ENCODE measurements at regions not wholly inside any gene's neighbourhood (a gene's known extent, or its start where the extent isn't known, plus 50 kb on each side); places are given as distances from the start of the nearest gene placed in this dataset.
"Not testable (repeated sequence)": the region's sequence is repeated elsewhere in the genome, so short reads cannot be mapped to it uniquely, and the experiment has no call there.

GRCh38 chr5:21615195-21615765 lies 1237.9 kb downstream of the CDH12 start:
- DNase-seq (no peak), ATAC-seq (no peak)
- intact Hi-C loops (cut with micrococcal nuclease), result no loop called here

DNA sequence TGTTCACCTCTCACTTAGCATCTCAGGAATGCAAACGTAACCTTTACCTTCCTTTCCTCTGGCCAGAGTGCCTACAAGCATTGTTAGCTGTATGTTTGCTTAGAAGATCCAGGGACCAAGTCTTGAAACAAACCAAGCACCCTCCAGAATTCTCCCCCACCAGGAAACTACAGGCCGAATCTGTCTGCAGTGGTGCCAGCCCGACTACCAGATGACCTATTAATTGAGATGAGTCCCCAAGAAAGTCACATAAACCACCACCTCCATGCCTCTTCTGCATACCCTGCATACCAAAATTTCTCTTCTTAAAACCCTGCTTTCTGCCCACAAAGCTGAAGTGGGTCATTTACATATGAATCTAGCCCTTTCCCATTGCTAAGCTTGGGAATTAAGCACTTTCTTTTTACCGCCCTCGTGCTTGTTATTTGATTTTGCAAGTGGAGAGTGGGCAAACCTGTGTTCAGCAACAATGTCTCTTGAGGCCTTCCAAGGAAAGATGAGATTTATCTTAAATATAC lies 1239.1 kb downstream of the CDH12 start:
- intact Hi-C loops (cut with micrococcal nuclease), result no loop called here
- ATAC-seq (no peak), DNase-seq (no peak)

- no peak for DNase-seq
- intact Hi-C loops (cut with micrococcal nuclease), result no loop called here
- ATAC-seq, result no peak
Observed at GRCh38 chr5:21603796-21604195, 1249.3 kb downstream of the CDH12 start.

- ATAC-seq (no peak), DNase-seq (no peak)
- intact Hi-C loops (cut with micrococcal nuclease), result no loop called here
Observed at GRCh38 chr5:21594566-21594965, 1258.6 kb downstream of the CDH12 start.

- intact Hi-C loops (cut with micrococcal nuclease), result no loop called here
- DNase-seq (no peak), ATAC-seq (no peak)
Observed at GRCh38 chr5:21593261-21593660, 1259.9 kb downstream of the CDH12 start.

DNA sequence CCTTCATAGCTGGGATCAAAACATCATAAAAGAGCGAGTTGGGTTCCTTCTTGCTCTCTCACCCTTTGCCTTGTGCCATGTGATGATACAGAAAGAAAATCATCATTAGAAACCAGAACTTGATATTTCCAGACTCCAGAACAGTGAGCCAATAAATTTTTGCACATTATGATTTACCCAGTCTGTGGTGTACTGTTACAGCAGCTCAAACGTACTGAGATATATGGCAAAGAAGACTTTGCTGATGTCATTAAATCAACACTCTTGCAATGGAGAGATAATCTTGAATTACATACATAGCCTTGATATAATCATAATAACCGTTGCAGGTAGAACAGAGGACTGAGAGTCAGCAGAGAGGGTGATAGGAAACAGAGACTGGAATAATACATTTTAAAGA lies 1271.6 kb downstream of the CDH12 start:
- intact Hi-C loops (cut with micrococcal nuclease), result no loop called here
- no peak for ATAC-seq
- no peak for DNase-seq

- ATAC-seq, result no peak
Observed at GRCh38 chr5:21574961-21575360, 1278.2 kb downstream of the CDH12 start.

DNA sequence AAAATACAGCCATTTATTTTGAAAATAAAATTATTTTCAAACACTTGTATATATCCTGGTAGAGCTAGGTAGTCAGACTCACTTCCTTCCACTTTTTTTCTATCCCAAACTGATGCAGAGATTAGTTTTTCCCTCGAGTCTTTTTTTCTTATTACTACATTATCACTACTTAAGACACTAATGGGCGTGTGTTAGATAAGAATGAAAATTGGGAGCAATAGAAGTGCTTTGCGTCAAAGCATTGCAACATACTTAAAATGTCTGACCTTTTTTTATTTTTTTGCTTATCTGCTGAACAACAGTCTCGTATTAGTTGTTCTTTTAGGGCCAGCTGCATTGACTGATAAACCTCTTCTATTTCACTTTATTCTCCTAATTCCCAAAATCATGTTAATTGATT lies 1278.7 kb downstream of the CDH12 start:
- intact Hi-C loops (cut with micrococcal nuclease), result no loop called here
- DNase-seq, result no peak
- peak; percentile 89 for ATAC-seq

More at GRCh38 chr5:21574961-21575360, 1278.2 kb downstream of the CDH12 start:
- intact Hi-C loops (cut with micrococcal nuclease), result no loop called here
- DNase-seq, result no peak

DNA sequence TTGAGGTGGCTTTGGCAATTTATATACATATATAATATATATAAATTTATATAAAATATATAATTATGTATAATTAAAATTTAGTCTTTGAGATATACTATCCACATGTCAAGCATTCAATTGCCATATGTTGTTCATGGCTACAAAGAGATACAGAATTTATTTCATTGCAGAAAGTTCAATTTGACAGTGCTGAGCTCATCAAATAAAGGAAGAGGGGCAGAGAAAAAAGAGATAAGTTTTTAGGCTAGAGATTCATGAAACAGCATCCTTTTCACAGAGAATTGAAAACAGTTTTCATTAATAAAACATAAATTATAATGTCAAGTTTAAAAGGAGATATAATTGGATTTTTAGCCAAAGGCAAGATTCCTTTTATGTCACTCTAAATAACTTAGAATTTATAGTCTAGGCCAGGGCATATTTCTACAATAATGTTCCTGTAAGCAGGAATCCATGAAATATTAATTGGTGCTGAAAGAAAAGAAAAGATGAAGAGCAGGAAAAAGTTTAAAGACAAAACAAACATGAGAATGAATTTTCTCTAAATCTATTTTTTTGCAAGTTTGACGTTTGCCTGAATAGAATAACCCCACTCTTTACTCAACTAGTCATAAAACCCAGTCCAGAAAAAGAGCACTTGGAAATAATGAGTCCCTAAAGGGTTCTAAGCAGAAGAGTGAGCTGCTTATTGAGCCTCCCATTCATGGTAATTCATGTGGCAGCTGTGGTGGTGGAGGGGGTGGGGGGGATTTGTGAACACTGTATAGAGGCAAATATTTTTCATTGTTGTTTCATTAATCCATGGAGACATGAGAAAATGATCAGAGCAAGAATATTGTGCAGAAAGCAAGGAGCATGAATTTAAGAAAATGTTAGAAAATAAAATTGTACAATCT lies 1279.5 kb downstream of the CDH12 start:
- intact Hi-C loops (cut with micrococcal nuclease), result no loop called here
- DNase-seq, result no peak
- peak; percentile 76 for ATAC-seq

- DNase-seq; intact Hi-C loops (cut with micrococcal nuclease); ATAC-seq: not testable (repeated sequence)
Observed at GRCh38 chr5:21571196-21571595, 1281.9 kb downstream of the CDH12 start.

DNA sequence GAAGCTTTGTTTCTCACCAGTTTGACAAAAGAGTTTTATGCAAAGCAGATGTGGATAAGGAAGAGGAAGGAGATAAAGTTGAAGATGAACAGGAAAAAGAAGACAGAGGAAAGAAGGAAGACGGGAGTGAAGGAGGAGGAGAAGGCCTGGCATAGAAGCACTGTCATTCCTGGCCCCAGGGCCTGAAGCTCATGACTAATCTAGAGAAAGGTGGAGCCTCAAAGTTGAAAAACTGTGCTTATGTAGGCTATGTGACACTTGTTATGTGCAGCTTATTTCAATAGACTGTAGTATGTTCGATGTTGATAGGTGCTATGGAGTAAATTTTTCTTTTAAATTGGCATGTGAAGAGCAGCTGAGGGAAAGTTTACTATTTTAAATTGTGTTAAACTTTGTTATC lies 1294.0 kb downstream of the CDH12 start:
- intact Hi-C loops (cut with micrococcal nuclease); ATAC-seq: not testable (repeated sequence)

DNA sequence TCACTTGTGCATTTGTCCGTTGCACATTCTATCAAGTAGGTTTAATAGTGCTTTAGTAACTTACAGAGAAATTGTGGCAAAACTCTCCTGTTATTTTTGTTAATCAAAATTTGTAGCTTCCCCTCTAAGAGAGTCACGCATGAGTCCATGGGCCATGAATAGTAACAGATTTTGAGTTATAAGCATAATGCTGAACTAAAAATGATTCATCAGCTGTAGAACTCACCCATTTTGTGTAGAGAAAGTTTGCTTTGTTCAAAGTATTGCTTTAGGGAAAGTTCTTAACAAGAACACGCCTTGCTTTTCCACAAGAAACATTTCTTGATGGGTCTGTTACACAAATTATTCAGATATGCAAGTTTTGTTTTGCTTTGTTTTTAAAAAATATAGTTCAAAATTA lies 1300.9 kb downstream of the CDH12 start:
- intact Hi-C loops (cut with micrococcal nuclease); DNase-seq; ATAC-seq: not testable (repeated sequence)

More for the DNA sequence above, 1294.0 kb downstream of the CDH12 start:
- DNase-seq, result not testable (repeated sequence)

GRCh38 chr5:21550916-21551315 lies 1302.2 kb downstream of the CDH12 start:
- ATAC-seq; DNase-seq; intact Hi-C loops (cut with micrococcal nuclease): not testable (repeated sequence)

DNA sequence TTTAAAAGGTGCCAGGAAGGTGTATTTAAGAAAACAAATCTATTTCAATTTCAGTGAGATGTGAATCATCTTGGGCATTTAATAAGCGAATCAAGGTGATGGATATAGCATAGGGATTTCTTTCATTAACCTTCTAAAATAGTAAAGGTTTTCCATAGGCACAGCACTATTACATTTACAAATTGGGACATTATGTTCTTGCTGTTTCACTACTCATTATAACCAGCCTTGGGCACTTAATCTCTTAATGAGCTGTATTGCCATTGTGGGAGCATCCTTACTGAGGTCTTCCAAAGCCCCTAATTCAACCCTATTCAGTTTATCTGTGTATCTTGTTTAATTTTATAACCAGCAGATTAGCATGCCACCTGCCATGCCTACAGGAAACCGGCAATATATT lies 1305.5 kb downstream of the CDH12 start:
- intact Hi-C loops (cut with micrococcal nuclease); ATAC-seq: not testable (repeated sequence)

GRCh38 chr5:21535114-21535513 lies 1318.0 kb downstream of the CDH12 start:
- ATAC-seq; intact Hi-C loops (cut with micrococcal nuclease): not testable (repeated sequence)

More for the DNA sequence above, 1305.5 kb downstream of the CDH12 start:
- DNase-seq, result not testable (repeated sequence)

DNA sequence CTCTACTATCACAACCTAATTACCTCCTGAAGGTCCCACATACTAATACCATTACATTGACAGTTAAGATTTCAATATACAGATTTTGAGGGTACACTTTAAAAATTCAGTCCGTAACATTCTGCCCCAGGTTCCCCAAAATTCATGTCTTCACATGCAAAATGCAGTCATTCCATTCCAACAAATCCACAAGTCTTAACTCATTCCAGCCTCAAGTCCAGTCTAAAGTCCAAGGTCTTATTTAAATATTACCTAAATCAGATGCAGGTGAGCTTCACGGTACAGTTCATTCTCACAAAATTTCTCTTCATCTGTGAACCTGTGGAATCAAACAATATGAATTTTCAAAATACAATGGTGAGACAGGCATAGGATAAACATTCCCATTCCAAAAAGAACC lies 1332.0 kb downstream of the CDH12 start:
- ATAC-seq; intact Hi-C loops (cut with micrococcal nuclease); DNase-seq: not testable (repeated sequence)

More at GRCh38 chr5:21535114-21535513, 1318.0 kb downstream of the CDH12 start:
- DNase-seq, result not testable (repeated sequence)

DNA sequence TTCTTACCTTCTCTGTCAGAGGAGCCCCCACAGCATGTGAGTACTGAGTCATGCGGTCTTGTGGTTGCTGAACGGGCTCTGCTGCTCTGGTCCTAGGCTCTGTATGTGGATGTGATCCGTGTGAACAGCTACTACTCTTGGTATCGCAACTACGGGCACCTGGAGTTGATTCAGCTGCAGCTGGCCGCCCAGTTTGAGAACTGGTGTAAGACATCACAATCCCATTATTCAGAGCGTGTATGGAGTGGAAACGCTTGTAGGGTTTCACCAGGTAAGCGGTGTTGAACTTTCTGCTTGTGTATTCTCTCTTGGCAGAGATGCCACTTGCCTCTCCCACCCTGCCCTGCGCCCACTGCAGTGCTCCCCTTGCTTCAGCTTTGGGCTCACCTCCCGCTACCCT lies 1356.2 kb downstream of the CDH12 start:
- intact Hi-C loops (cut with micrococcal nuclease); DNase-seq; ATAC-seq: not testable (repeated sequence)

- intact Hi-C loops (cut with micrococcal nuclease); ATAC-seq; DNase-seq: not testable (repeated sequence)
Observed at GRCh38 chr5:21496056-21496455, 1357.1 kb downstream of the CDH12 start.

GRCh38 chr5:21495235-21495634 lies 1357.9 kb downstream of the CDH12 start:
- DNase-seq; ATAC-seq; intact Hi-C loops (cut with micrococcal nuclease): not testable (repeated sequence)

DNA sequence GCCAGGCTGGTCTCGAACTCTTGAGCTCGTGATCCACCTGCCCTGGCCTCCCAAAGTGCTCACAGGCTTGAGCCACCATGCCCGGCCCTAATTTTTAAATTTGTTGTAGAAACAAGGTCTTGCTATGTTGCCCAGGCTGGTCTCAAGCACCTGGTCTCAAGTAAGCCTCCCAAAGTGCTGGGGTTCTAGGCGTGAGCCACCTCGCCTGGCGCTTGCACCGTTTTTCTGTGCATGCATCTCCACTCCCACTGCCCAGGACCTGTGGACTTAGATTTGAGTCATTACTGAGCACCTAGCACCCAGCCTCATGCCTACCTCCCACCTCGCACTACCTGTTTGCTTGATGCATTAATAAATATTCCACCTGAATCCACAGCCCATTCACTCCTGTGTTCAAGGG lies 1359.1 kb downstream of the CDH12 start:
- ATAC-seq; DNase-seq; intact Hi-C loops (cut with micrococcal nuclease): not testable (repeated sequence)
